ENCODE measurements at regions not wholly inside any gene's neighbourhood (a gene's known extent, or its start where the extent isn't known, plus 50 kb on each side); places are given as distances from the start of the nearest gene placed in this dataset.

DNA sequence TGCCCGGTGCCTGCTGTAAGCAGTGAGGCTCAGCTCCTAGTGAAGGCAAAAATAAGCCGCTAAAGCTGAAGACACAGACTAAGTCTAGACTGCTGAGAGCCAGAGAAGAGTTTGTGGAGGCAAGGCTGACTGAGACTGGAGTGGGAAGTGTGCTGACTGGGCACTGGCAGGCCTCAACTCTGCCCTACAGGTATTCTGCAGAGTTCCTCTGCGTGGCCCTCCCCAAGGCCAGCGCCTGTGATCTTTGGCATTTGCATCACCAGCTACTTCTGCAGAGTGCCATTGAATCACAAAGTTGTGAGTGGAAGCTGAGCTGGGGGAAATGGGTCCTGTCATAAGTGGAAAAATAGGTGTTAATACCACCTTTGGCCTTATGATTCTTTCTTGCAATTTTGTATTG, 905.7 kb downstream of the PLA2G4A start:
- TF ChIP-seq, protein P1, sequence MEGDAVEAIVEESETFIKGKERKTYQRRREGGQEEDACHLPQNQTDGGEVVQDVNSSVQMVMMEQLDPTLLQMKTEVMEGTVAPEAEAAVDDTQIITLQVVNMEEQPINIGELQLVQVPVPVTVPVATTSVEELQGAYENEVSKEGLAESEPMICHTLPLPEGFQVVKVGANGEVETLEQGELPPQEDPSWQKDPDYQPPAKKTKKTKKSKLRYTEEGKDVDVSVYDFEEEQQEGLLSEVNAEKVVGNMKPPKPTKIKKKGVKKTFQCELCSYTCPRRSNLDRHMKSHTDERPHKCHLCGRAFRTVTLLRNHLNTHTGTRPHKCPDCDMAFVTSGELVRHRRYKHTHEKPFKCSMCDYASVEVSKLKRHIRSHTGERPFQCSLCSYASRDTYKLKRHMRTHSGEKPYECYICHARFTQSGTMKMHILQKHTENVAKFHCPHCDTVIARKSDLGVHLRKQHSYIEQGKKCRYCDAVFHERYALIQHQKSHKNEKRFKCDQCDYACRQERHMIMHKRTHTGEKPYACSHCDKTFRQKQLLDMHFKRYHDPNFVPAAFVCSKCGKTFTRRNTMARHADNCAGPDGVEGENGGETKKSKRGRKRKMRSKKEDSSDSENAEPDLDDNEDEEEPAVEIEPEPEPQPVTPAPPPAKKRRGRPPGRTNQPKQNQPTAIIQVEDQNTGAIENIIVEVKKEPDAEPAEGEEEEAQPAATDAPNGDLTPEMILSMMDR (IDR thresholded peaks at IDR 0.05): no peak
- TF ChIP-seq POLR2A (IDR thresholded peaks at IDR 0.05): no peak

Data from esophagus squamous epithelium (tissue), 4 donors.